Testis (tissue), 2 donors: ENCODE measurements at regions not wholly inside any gene's neighbourhood (a gene's known extent, or its start where the extent isn't known, plus 50 kb on each side); places are given as distances from the start of the nearest gene placed in this dataset.

Source experiments
- POLR2A ChIP-seq: fragments of 450-650 bp; IDR thresholded peaks from one replicate; pipeline ENCODE4 v1.6.1; 2017; ENCODE audit warnings: antibody characterized with exemption, mild to moderate bottlenecking, moderate library complexity
- TF ChIP-seq, protein P1 (sequence below), 3 experiments: fragments of 450-650 bp in 2 of 3; fragments of 200-600 bp in 1 of 3; sonication (generic) in 1 of 3; IDR thresholded peaks; one replicate each; pipeline ENCODE4 v1.5.1; 2016 to 2019; ENCODE audit warnings: antibody characterized with exemption in 3 of 3, mild to moderate bottlenecking in 2 of 3, moderate library complexity in 1 of 3

DNA sequence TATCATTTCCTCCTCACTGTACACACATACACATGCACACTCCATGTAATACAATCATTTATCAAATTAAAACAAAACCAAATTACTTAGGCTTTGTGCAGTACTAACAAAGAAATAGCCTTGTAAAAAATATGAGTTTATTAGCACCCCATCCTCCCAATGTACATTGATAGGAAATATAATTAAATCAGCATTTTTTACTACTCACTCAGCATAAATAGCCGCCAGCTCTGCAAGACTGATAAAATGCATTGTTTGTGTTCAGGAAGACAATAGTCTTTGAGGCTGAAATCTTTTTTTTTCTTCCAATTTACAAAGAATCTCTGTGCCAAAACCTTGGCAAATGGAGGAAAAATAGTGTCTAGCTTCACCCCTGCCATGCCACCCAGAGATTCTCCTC, 497.6 kb upstream of the ADAMTS16 start:
- TF ChIP-seq, protein P1, sequence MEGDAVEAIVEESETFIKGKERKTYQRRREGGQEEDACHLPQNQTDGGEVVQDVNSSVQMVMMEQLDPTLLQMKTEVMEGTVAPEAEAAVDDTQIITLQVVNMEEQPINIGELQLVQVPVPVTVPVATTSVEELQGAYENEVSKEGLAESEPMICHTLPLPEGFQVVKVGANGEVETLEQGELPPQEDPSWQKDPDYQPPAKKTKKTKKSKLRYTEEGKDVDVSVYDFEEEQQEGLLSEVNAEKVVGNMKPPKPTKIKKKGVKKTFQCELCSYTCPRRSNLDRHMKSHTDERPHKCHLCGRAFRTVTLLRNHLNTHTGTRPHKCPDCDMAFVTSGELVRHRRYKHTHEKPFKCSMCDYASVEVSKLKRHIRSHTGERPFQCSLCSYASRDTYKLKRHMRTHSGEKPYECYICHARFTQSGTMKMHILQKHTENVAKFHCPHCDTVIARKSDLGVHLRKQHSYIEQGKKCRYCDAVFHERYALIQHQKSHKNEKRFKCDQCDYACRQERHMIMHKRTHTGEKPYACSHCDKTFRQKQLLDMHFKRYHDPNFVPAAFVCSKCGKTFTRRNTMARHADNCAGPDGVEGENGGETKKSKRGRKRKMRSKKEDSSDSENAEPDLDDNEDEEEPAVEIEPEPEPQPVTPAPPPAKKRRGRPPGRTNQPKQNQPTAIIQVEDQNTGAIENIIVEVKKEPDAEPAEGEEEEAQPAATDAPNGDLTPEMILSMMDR (IDR thresholded peaks at IDR 0.05) = no peak
- no peak for TF ChIP-seq POLR2A
